B cell (primary cell): ENCODE measurements at regions not wholly inside any gene's neighbourhood (a gene's known extent, or its start where the extent isn't known, plus 50 kb on each side); places are given as distances from the start of the nearest gene placed in this dataset.

Source experiments
- ATAC-seq: fragments of 200-7000 bp; cut with Tn5 transposase; one replicate; pipeline ENCODE4 v1.10.0; 2021; ENCODE audit warnings: low read depth, mild to moderate bottlenecking, moderate number of reproducible peaks, moderate library complexity
- CTCF ChIA-PET: fragments of 350-600 bp; sonication (Branson Sonifier 250); formaldehyde crosslinking; loops from one replicate; lab custom pipeline; 2021; ENCODE audit warnings: antibody characterized with exemption, inconsistent platforms; lab: Charles Lee
- POLR2A ChIA-PET: fragments of 350-600 bp; sonication (Branson Sonifier 250); formaldehyde crosslinking; loops from one replicate; lab custom pipeline; 2021; ENCODE audit warnings: antibody characterized with exemption; lab: Charles Lee
- DNase-seq: peaks from one replicate; pipeline ENCODE4 v3.0.0; 2013
- H2AFZ ChIP-seq: 2 replicates; pipeline ENCODE4 v1.6.1; 2012; ENCODE audit warnings: mild to moderate bottlenecking, low read depth, low read length; ENCODE audit not compliant: insufficient read depth, poor library complexity, severe bottlenecking
- H3K27ac ChIP-seq, 2 donors: 1 replicate in 1 of 2; 2 replicates in 1 of 2; pipeline ENCODE4 v1.5.1; 2012 to 2013; ENCODE audit warnings: low read length in 2 of 2, mild to moderate bottlenecking in 2 of 2, moderate library complexity in 1 of 2
- H3K27me3 ChIP-seq, 4 experiments: fragments of 200-600 bp in 1 of 4; sonication (generic) in 1 of 4; replicated peaks in 1 of 4; 1 replicate in 2 of 4; 2 replicates in 2 of 4; pipeline versions ENCODE4 v1.6.1 to v1.7.0; 2013 to 2016; ENCODE audit warnings: low read length in 3 of 4, mild to moderate bottlenecking in 2 of 4, mixed read lengths in 1 of 4, moderate library complexity in 1 of 4; ENCODE audit not compliant: insufficient read depth in 4 of 4, control insufficient read depth in 3 of 4; ENCODE audit errors: control extremely low read depth in 1 of 4
- H3K36me3 ChIP-seq, 2 experiments: replicated peaks in 1 of 2; 1 replicate in 1 of 2; 2 replicates in 1 of 2; pipeline versions ENCODE4 v1.6.1 to v1.7.1; 2013; ENCODE audit warnings: low read length in 1 of 2; ENCODE audit not compliant: insufficient read depth in 2 of 2, control insufficient read depth in 1 of 2; ENCODE audit errors: control extremely low read depth in 1 of 2, extremely low read depth in 1 of 2
- H3K4me1 ChIP-seq, 2 donors: fragments of 200-600 bp in 1 of 2; sonication (generic) in 1 of 2; 1 replicate in 1 of 2; 2 replicates in 1 of 2; pipeline versions ENCODE4 v1.5.1 to v1.6.1; 2013 to 2017; ENCODE audit warnings: low read length in 2 of 2; ENCODE audit not compliant: control insufficient read depth in 2 of 2, insufficient read depth in 2 of 2
- H3K4me2 ChIP-seq: replicated peaks from 2 replicates; pipeline ENCODE3; 2012; ENCODE audit warnings: mild to moderate bottlenecking, low read depth, low read length; ENCODE audit not compliant: poor library complexity, severe bottlenecking
- H3K4me3 ChIP-seq, 5 experiments: fragments of 200-600 bp in 1 of 5; sonication (generic) in 1 of 5; 1 replicate in 3 of 5; 2 replicates in 2 of 5; pipeline versions ENCODE4 v1.5.1 to v1.7.0; 2011 to 2016; ENCODE audit warnings: low read length in 4 of 5, mild to moderate bottlenecking in 4 of 5, low read depth in 2 of 5, control low read depth in 1 of 5, moderate library complexity in 1 of 5; ENCODE audit not compliant: insufficient read depth in 1 of 5; ENCODE audit errors: control extremely low read depth in 1 of 5, extremely low read depth in 1 of 5
- H3K79me2 ChIP-seq: fragments of 200-600 bp; sonication (generic); one replicate; pipeline ENCODE4 v1.6.0; 2016; ENCODE audit warnings: low read length; ENCODE audit not compliant: control insufficient read depth, insufficient read depth
- H3K9ac ChIP-seq: fragments of 200-600 bp; sonication (generic); 2 replicates; pipeline ENCODE4 v1.6.1; 2017; ENCODE audit warnings: mild to moderate bottlenecking, low read length, moderate library complexity
- H3K9me3 ChIP-seq, 3 donors: one replicate each; pipeline versions ENCODE4 v1.6.1 to v1.7.1; 2013; ENCODE audit warnings: low read length in 2 of 3; ENCODE audit not compliant: control insufficient read depth in 2 of 3, insufficient read depth in 1 of 3; ENCODE audit errors: control extremely low read depth in 1 of 3
- H4K20me1 ChIP-seq: 2 replicates; pipeline ENCODE4 v1.6.0; 2012; ENCODE audit warnings: mild to moderate bottlenecking, low read length; ENCODE audit not compliant: insufficient read depth, control insufficient read depth, poor library complexity, severe bottlenecking
- H3K27ac Mint-ChIP-seq: one replicate; pipeline ENCODE4 v1.8.0; 2021; ENCODE audit warnings: mixed read lengths
- H3K27me3 Mint-ChIP-seq: one replicate; pipeline ENCODE4 v1.8.0; 2021; ENCODE audit warnings: mixed read lengths
- H3K4me1 Mint-ChIP-seq: one replicate; pipeline ENCODE4 v1.8.0; 2021; ENCODE audit warnings: mixed read lengths
- H3K4me3 Mint-ChIP-seq: one replicate; pipeline ENCODE4 v1.8.0; 2021; ENCODE audit warnings: mixed read lengths
- H3K9me3 Mint-ChIP-seq: one replicate; pipeline ENCODE4 v1.8.0; 2022; ENCODE audit warnings: mixed read lengths; ENCODE audit not compliant: insufficient read depth
- CTCF ChIP-seq: fragments of 200-600 bp; IDR thresholded peaks from one replicate; pipeline ENCODE4 v1.8.0; 2022; ENCODE audit warnings: antibody characterized with exemption, mild to moderate bottlenecking
- EZH2 ChIP-seq: IDR thresholded peaks from 2 replicates; pipeline ENCODE4 v1.6.1; 2012; ENCODE audit warnings: borderline replicate concordance, low read depth, mild to moderate bottlenecking, moderate library complexity, low read length; ENCODE audit not compliant: insufficient read depth, poor library complexity, severe bottlenecking
- WGBS: methylation state at CpG from one replicate; pipeline ENCODE4 v1.1.5; 2013; ENCODE audit warnings: missing lambda C conversion rate; ENCODE audit not compliant: insufficient coverage; 5-methylcytosine and 5-hydroxymethylcytosine counted together
- intact Hi-C: fragments of 100-400 bp; cut with micrococcal nuclease; formaldehyde crosslinking; loops from one replicate; pipeline ENCODE4 v1.10.0; 2022

DNA sequence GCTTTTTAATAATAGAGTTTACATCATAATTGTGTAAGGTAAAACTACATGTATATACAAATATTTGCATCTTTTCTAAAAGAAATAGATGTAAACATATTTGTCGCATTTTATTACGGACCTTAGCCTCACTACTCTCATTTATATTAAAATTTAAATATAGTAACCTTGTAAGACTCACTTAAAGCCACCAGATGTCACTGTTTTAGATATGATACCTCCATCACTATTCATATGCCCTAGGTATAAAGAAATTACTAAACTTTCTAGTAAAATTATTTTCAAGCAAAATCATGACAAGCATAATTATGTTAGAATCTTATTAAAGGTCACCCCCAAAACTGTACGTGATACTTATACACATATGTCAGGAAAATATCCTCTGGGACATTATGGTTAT is 674.3 kb upstream of the REG3G start:
- TF ChIP-seq EZH2 (no peak), CTCF (no peak)
- no peaks in the 10 kb centered on the region for H3K4me1 Mint-ChIP-seq
- Histone ChIP-seq H3K4me3 (no peak overlapping the region), H3K9me3 (no peaks in the 10 kb centered on the region), H4K20me1 (no peaks in the 10 kb centered on the region), H3K27ac (no peak overlapping the region), H3K27me3 (no peaks in the 10 kb centered on the region), H2AFZ (no peak overlapping the region), H3K4me2 (no peak overlapping the region), H3K36me3 (no peaks in the 10 kb centered on the region), H3K9ac (no peak overlapping the region), H3K79me2 (no peaks in the 10 kb centered on the region), H3K4me1 (no peaks in the 10 kb centered on the region)
- no peak overlapping the region for H3K4me3 Mint-ChIP-seq
- no peaks in the 10 kb centered on the region for H3K27me3 Mint-ChIP-seq
- no peaks in the 10 kb centered on the region for H3K9me3 Mint-ChIP-seq
- ATAC-seq (no peak), DNase-seq (no peak)
- WGBS = no CpG with 5 or more reads among the region's 3 CpGs
- ChIA-PET CTCF (no interaction called here), POLR2A (no interaction called here)
- no peak overlapping the region for H3K27ac Mint-ChIP-seq
- intact Hi-C loops = no loop called here

DNA sequence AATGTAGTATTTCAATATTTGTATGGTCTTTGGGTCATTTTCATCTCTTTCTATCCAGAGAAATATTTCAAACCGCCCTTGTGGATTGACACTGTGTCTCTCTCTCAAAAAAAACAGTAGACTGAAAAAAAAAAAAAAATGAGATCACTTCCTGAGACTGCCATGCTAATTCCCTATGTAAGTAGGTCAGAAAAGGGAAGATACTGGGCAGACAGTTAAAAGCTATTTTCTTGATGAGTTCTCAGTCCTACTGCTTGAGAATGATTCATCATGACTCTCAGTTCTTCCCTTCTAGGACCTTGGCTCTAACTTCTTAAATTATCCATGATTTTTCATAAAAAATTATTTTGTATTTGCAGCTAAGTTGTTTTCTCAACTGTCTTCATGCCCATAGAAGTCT is 672.3 kb upstream of the REG3G start:
- H3K27me3 ChIP-seq = no peaks in the 10 kb centered on the region
- H3K36me3 ChIP-seq = no peaks in the 10 kb centered on the region
- ChIA-PET POLR2A (no interaction called here), CTCF (no interaction called here)
- no CpG with 5 or more reads among the region's 1 CpG for WGBS
- DNase-seq (no peak), ATAC-seq (no peak)
- H2AFZ ChIP-seq = no peak overlapping the region
- intact Hi-C loops = no loop called here
- Mint-ChIP-seq H3K27me3 (no peaks in the 10 kb centered on the region), H3K4me1 (no peaks in the 10 kb centered on the region), H3K9me3 (no peaks in the 10 kb centered on the region), H3K27ac (no peak overlapping the region), H3K4me3 (no peak overlapping the region)
- H3K4me1 ChIP-seq = no peaks in the 10 kb centered on the region
- no peak overlapping the region for H3K9ac ChIP-seq
- H4K20me1 ChIP-seq = no peaks in the 10 kb centered on the region
- H3K9me3 ChIP-seq = no peaks in the 10 kb centered on the region
- no peak overlapping the region for H3K27ac ChIP-seq
- no peak for TF ChIP-seq CTCF
- no peak for TF ChIP-seq EZH2
- H3K4me3 ChIP-seq = no peak overlapping the region
- H3K4me2 ChIP-seq = no peak overlapping the region
- H3K79me2 ChIP-seq = no peaks in the 10 kb centered on the region
